Adrenal gland (tissue), 5 donors: ENCODE measurements at regions not wholly inside any gene's neighbourhood (a gene's known extent, or its start where the extent isn't known, plus 50 kb on each side); places are given as distances from the start of the nearest gene placed in this dataset.

Source experiments
- CTCF ChIP-seq, 6 experiments: fragments of 450-650 bp in 4 of 6; fragments of 200-600 bp in 2 of 6; sonication (generic) in 1 of 6; IDR thresholded peaks; 1 replicate in 5 of 6; 2 replicates in 1 of 6; pipeline versions ENCODE4 v1.5.1 to v1.8.0; 2016 to 2021; ENCODE audit warnings: antibody characterized with exemption in 6 of 6, mild to moderate bottlenecking in 2 of 6, moderate library complexity in 1 of 6
- POLR2A ChIP-seq, 2 donors: fragments of 450-650 bp; IDR thresholded peaks; one replicate each; pipeline ENCODE4 v1.6.1; 2017; ENCODE audit warnings: antibody characterized with exemption in 2 of 2, mild to moderate bottlenecking in 2 of 2, moderate library complexity in 1 of 2
- donor health status: DM: no; HTN: no; CAD: no.

DNA sequence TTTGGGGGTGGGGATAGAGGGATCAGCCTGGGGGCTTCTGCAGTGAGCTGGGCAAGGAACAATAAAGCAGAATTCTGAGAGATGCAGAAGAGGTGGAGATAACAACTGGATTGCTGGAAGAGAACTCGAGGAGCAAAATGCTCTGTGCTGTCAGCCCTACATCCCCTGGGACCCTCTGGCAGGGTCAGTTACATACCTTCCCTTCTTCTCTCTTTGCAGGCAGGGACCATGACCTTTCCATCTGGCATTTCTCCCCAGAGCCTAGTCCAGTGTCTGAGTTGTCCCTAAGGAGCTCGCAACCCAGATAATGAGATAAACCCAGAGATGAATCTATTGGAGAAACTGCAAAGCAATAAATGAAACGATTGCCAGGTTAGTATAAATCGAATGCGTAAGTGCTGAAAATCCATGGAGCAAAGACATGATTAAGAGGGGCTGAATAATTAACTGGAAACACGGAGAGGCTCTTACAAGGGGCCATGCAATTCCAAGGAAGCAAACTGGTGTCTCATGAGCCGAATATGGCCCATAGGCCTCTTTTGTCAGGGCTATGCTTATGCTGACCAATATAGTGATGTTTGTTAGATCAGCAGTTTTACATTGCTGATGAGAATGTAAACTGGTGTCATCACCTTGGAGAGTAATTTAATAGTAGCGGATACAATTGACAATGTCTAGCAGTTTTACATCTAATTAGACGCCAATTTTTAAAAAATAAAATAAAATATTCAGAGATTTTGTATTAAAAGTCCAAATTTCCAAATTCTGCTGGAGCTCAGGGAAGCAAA lies 129.4 kb upstream of the IRX5 start:
- no peak for TF ChIP-seq CTCF (IDR thresholded peaks at IDR 0.05)
- TF ChIP-seq POLR2A (IDR thresholded peaks at IDR 0.05): no peak
